GM19023 (cell line): ENCODE measurements at regions not wholly inside any gene's neighbourhood (a gene's known extent, or its start where the extent isn't known, plus 50 kb on each side); places are given as distances from the start of the nearest gene placed in this dataset.

Source experiments
- ATAC-seq: cut with Tn5 transposase; IDR thresholded peaks from one replicate; pipeline ENCODE4 v1.9.1; 2021; ENCODE audit warnings: mild to moderate bottlenecking, moderate library complexity; ENCODE audit not compliant: unreplicated experiment

GRCh38 chr1:101316256-101316655, 79.4 kb downstream of the S1PR1 start:
- ATAC-seq = no peak

- ATAC-seq = no peak
Observed at GRCh38 chr1:101316799-101317198, 80.0 kb downstream of the S1PR1 start.

- ATAC-seq = no peak
Observed at GRCh38 chr1:101317590-101317989, 80.8 kb downstream of the S1PR1 start.

- no peak for ATAC-seq
Observed at GRCh38 chr1:101323535-101323934, 86.7 kb downstream of the S1PR1 start.

GRCh38 chr1:101325144-101325543, 88.3 kb downstream of the S1PR1 start:
- ATAC-seq = no peak

GRCh38 chr1:101330427-101331130, 93.8 kb downstream of the S1PR1 start:
- no peak for ATAC-seq

GRCh38 chr1:101331794-101332193, 95.0 kb downstream of the S1PR1 start:
- ATAC-seq = no peak

GRCh38 chr1:101332633-101333032, 95.8 kb downstream of the S1PR1 start:
- ATAC-seq = no peak

GRCh38 chr1:101333186-101333585, 96.4 kb downstream of the S1PR1 start:
- ATAC-seq = no peak

GRCh38 chr1:101337968-101338367, 101.1 kb downstream of the S1PR1 start:
- ATAC-seq = no peak

- ATAC-seq = no peak
Observed at GRCh38 chr1:101338714-101339430, 102.1 kb downstream of the S1PR1 start.

- ATAC-seq = no peak
Observed at GRCh38 chr1:101344745-101345144, 107.9 kb downstream of the S1PR1 start.

- no peak for ATAC-seq
Observed at GRCh38 chr1:101346419-101346818, 109.6 kb downstream of the S1PR1 start.

- ATAC-seq = no peak
Observed at GRCh38 chr1:101356013-101356412, 119.2 kb downstream of the S1PR1 start.

- peak; percentile 30 for ATAC-seq
Observed at GRCh38 chr1:101356604-101357443, 120.0 kb downstream of the S1PR1 start.

GRCh38 chr1:101357444-101357986, 120.7 kb downstream of the S1PR1 start:
- peak; percentile 96 for ATAC-seq

- no peak for ATAC-seq
Observed at GRCh38 chr1:101360506-101360905, 123.7 kb downstream of the S1PR1 start.

GRCh38 chr1:101363891-101364318, 127.1 kb downstream of the S1PR1 start:
- ATAC-seq = no peak

GRCh38 chr1:101364370-101365120, 127.7 kb downstream of the S1PR1 start:
- no peak for ATAC-seq

GRCh38 chr1:101365186-101365585, 128.4 kb downstream of the S1PR1 start:
- ATAC-seq = no peak

- no peak for ATAC-seq
Observed at GRCh38 chr1:101365878-101366277, 129.1 kb downstream of the S1PR1 start.
